ENCODE measurements at regions not wholly inside any gene's neighbourhood (a gene's known extent, or its start where the extent isn't known, plus 50 kb on each side); places are given as distances from the start of the nearest gene placed in this dataset.

DNA sequence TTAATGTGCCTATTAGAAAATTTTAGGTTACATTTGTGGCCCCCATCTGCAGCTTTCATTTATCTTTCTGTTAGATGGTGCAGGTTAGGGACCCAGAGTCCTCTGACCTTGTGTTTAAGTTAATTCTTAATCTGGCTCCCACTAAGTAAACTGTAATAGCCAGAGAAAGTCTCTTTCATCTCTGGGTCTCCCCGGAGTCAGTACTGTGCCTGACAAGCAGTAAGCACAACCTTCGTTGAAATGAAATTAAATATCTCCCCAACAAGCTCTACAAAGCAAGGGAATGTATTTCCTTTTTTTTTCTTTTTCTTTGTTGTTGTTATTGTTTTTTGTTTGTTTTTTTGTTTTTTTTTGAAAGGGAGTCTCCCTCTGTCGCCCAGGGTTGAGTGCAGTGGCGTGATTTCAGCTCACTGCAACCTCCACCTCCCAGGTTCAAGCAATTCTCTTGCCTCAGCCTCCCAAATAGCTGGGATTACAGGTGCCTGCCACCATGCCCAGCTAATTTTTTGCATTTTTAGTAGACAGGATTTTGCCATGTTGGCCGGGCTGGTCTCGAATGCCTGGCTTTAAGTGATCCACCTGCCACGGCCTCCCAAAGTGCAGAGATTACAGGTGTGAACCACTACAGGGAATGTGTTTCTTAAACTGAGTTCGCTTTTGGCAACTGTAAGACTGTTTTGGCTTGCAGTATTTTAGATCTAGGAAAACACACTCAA, 81.6 kb downstream of the HHIPL2 start:
- Histone ChIP-seq H4K8ac (ENCODE audit: extremely low read depth, insufficient read depth, low read length) (no peak overlapping the region), H3K27me3 (replicated peaks in 1 of 4; ENCODE audit: control insufficient read depth in 3 of 4, extremely low read depth in 1 of 4, insufficient read depth in 3 of 4, low read length in 3 of 4) (no peaks in the 10 kb centered on the region), H2BK120ac (replicated peaks; ENCODE audit: low read depth, low read length) (no peak overlapping the region), H3K14ac (ENCODE audit: insufficient read length) (no peak overlapping the region), H3K4me3 (ENCODE audit: extremely low read depth in 1 of 4, insufficient read depth in 2 of 4, low read depth in 3 of 4, low read length in 4 of 4) (no peak overlapping the region), H3K4ac (replicated peaks; ENCODE audit: insufficient read length, low read depth, low read length) (peak overlapping the region; percentile 25), H4K91ac (replicated peaks; ENCODE audit: insufficient read length, low read length) (no peak overlapping the region), H3K27ac (ENCODE audit: low read depth, low read length) (no peak overlapping the region), H3K56ac (replicated peaks; ENCODE audit: insufficient read length, low read depth, low read length) (no peak overlapping the region), H3K18ac (ENCODE audit: extremely low read depth, low read length) (no peak overlapping the region), H2BK20ac (ENCODE audit: low read length) (no peak overlapping the region), H2BK15ac (ENCODE audit: low read length) (no peak overlapping the region), H3K23ac (ENCODE audit: insufficient read length) (no peak overlapping the region), H3K36me3 (ENCODE audit: control insufficient read depth in 2 of 4, insufficient read depth in 4 of 4, low read length in 3 of 4) (no peaks in the 10 kb centered on the region), H3K4me1 (replicated peaks in 1 of 4; ENCODE audit: control insufficient read depth in 3 of 4, insufficient read depth in 4 of 4, low read length in 3 of 4) (no peaks in the 10 kb centered on the region), H3K4me2 (ENCODE audit: insufficient read depth in 1 of 2, low read depth in 2 of 2, low read length in 2 of 2) (peak overlapping the region in 1 of 2 experiments; percentile 4; a peak in 2 of 4 replicates), H3K23me2 (ENCODE audit: low read depth, low read length) (0 out of 2 replicates have a peak, but pooled peaks cover 2% of the 10 kb centered on the region), H3K79me1 (ENCODE audit: low read depth, low read length) (no peaks in the 10 kb centered on the region), H2AFZ (ENCODE audit: low read length) (peak overlapping the region; percentile 0; the same call in 1 of the 2 replicates), H2BK12ac (ENCODE audit: low read depth, low read length) (no peak overlapping the region), H2AK5ac (ENCODE audit: low read depth, low read length) (no peak overlapping the region), H3K9me3 (ENCODE audit: insufficient read depth in 2 of 2, low read depth in 1 of 2, low read length in 1 of 2) (no peaks in the 10 kb centered on the region), H3K79me2 (ENCODE audit: control insufficient read depth in 1 of 2, insufficient read depth in 2 of 2, low read length in 2 of 2) (no peaks in the 10 kb centered on the region), H2BK5ac (ENCODE audit: low read depth, low read length) (no peak overlapping the region), H3K9ac (replicated peaks in 1 of 4; ENCODE audit: extremely low read depth in 1 of 4, low read depth in 3 of 4, low read length in 3 of 4) (no peak overlapping the region), H4K20me1 (replicated peaks in 1 of 2; ENCODE audit: control insufficient read depth in 1 of 2, insufficient read depth in 2 of 2, low read length in 2 of 2) (no peaks in the 10 kb centered on the region), H4K5ac (ENCODE audit: insufficient read length, low read depth, low read length) (no peak overlapping the region)
- FAIRE-seq (no peak), DNase-seq (ENCODE audit: low read depth in 1 of 2, low spot score in 2 of 2) (no peak)
- ChIA-PET CTCF (ENCODE audit: partially characterized antibody) (interaction anchor here (0.7 to 4.2 kb wide), 11 partner anchors 8 to 384 kb away, joined by 3 to 19 read pairs (median 3); no protein-coding TSS in a partner anchor), POLR2A (ENCODE audit: partially characterized antibody) (interaction anchor here (1.0 to 2.0 kb wide), 5 partner anchors 11 to 178 kb away, joined by 3 to 8 read pairs (median 6); no protein-coding TSS in a partner anchor)
- TF ChIP-seq JUN (IDR thresholded peaks at IDR 0.05; ENCODE audit: low read depth, low read length) (no peak), RNF2 (IDR thresholded peaks at IDR 0.05; ENCODE audit: borderline replicate concordance, low read depth, low read length, missing control alignments, poor library complexity, severe bottlenecking) (no peak), ASH2L (IDR thresholded peaks at IDR 0.05; ENCODE audit: low read length) (no peak), TEAD4 (IDR thresholded peaks at IDR 0.05; ENCODE audit: low read depth, low read length) (no peak), CHD2 (IDR thresholded peaks at IDR 0.05; ENCODE audit: low read length) (no peak), CEBPB (IDR thresholded peaks at IDR 0.05; ENCODE audit: low read depth, low read length) (no peak), BACH1 (IDR thresholded peaks at IDR 0.05; ENCODE audit: low read length) (no peak), SAP30 (IDR thresholded peaks at IDR 0.05; ENCODE audit: insufficient read depth, insufficient replicate concordance, low read length) (no peak), TCF12 (IDR thresholded peaks at IDR 0.05; ENCODE audit: low read depth, low read length) (no peak), EGR1 (IDR thresholded peaks at IDR 0.05; ENCODE audit: borderline replicate concordance, low read depth, low read length) (no peak), RFX5 (IDR thresholded peaks at IDR 0.05; ENCODE audit: borderline replicate concordance, low read depth, low read length) (no peak), BRCA1 (IDR thresholded peaks at IDR 0.05; ENCODE audit: low read depth, low read length) (no peak)
- 85% methylated on average over 8 of the region's 8 CpGs; no CpG with 5 or more reads in 1 of the 2 experiments for WGBS, 2 experiments (ENCODE audit: extremely low coverage in 1 of 2, insufficient coverage in 1 of 2, insufficient read length in 1 of 2, insufficient replicate concordance in 2 of 2, low coverage in 1 of 2, low lambda C conversion rate in 2 of 2, missing lambda C conversion rate in 1 of 2)

Data from H1 (cell line).